HCT116 (cell line): ENCODE measurements at regions not wholly inside any gene's neighbourhood (a gene's known extent, or its start where the extent isn't known, plus 50 kb on each side); places are given as distances from the start of the nearest gene placed in this dataset.

ENCODE experiments used
- ATAC-seq: fragments of 200-7000 bp; cut with Tn5 transposase; 2 replicates; pipeline ENCODE4 v1.9.1; 2020; ENCODE audit warnings: mild to moderate bottlenecking, moderate library complexity
- BruUV-seq: library from RNA; stranded (reverse); fragments of 400-500 nt; replicated peaks from 2 replicates; lab custom pipeline; 2021; lab: Mats Ljungman, UMichigan
- CTCF ChIA-PET: fragments of 300-600 bp; sonication (Branson Sonifier 250); formaldehyde crosslinking; loops from one replicate; lab custom pipeline; 2021; ENCODE audit warnings: antibody characterized with exemption; lab: Charles Lee
- POLR2A ChIA-PET: fragments of 300-600, 350-600 bp; sonication (Branson Sonifier 250); formaldehyde crosslinking; loops from one replicate; lab custom pipeline; 2021; ENCODE audit warnings: antibody characterized with exemption; lab: Charles Lee
- RAD21 ChIA-PET, 2 experiments: fragments of 300-600 bp; sonication (Branson Sonifier 250); formaldehyde crosslinking; loops; one replicate each; lab custom pipeline; 2023; ENCODE audit warnings: low total read pairs in 2 of 2; ENCODE audit not compliant: uncharacterized antibody in 2 of 2, unreplicated experiment in 2 of 2, low non-redundant PET in 1 of 2; lab: Charles Lee
- DNase-seq: peaks from one replicate; pipeline ENCODE4 v3.0.0-alpha.2; 2010; ENCODE audit warnings: low read depth, low spot score
- H2AFZ ChIP-seq: fragments of 200-600 bp; shearing (Covaris generic), sonication (generic); 2 replicates; pipeline ENCODE4 v1.6.1; 2017; ENCODE audit warnings: low read depth, mixed run types, mixed read lengths, antibody characterized with exemption, low read length; ENCODE audit not compliant: poor library complexity, severe bottlenecking
- H3K27ac ChIP-seq: 2 replicates; pipeline ENCODE4 v1.5.1; 2012; ENCODE audit warnings: low read depth, low read length
- H3K27me3 ChIP-seq: fragments of 200-600 bp; sonication (generic); 2 replicates; pipeline ENCODE4 v1.6.1; 2016; ENCODE audit warnings: mixed run types, low read length, mixed read lengths; ENCODE audit not compliant: insufficient read depth
- H3K36me3 ChIP-seq, 2 experiments: fragments of 200-500 bp in 1 of 2; fragments of 200-600 bp in 1 of 2; sonication (Bioruptor generic) in 1 of 2; sonication (generic) in 1 of 2; 2 replicates each; pipeline versions ENCODE4 v1.5.1 to v1.6.1; 2014 to 2016; ENCODE audit warnings: low read length in 2 of 2, inconsistent platforms in 1 of 2, mixed read lengths in 1 of 2, mixed run types in 1 of 2; ENCODE audit not compliant: insufficient read depth in 2 of 2, control insufficient read depth in 1 of 2
- H3K4me1 ChIP-seq, 2 experiments: fragments of 200-600 bp in 1 of 2; sonication (generic) in 1 of 2; 2 replicates each; pipeline versions ENCODE4 v1.5.1 to v1.6.1; 2012 to 2017; ENCODE audit warnings: low read length in 2 of 2, inconsistent platforms in 1 of 2, mild to moderate bottlenecking in 1 of 2, mixed read lengths in 1 of 2, mixed run types in 1 of 2, moderate library complexity in 1 of 2; ENCODE audit not compliant: insufficient read depth in 2 of 2, control insufficient read depth in 1 of 2
- H3K4me2 ChIP-seq: fragments of 200-600 bp; sonication (generic); 2 replicates; pipeline ENCODE4 v1.6.1; 2017; ENCODE audit warnings: mixed run types, low read length, mixed read lengths
- H3K4me3 ChIP-seq, 2 experiments: fragments of 200-600 bp in 1 of 2; sonication (generic) in 1 of 2; replicated peaks in 1 of 2; 2 replicates each; pipeline ENCODE4 v1.5.1; 2011 to 2016; ENCODE audit warnings: low read length in 2 of 2, control low read depth in 1 of 2, low read depth in 1 of 2, mild to moderate bottlenecking in 1 of 2, mixed read lengths in 1 of 2, mixed run types in 1 of 2
- H3K79me2 ChIP-seq: fragments of 200-600 bp; sonication (generic); 2 replicates; pipeline ENCODE4 v1.6.1; 2017; ENCODE audit warnings: mild to moderate bottlenecking, mixed run types, low read length, moderate library complexity, mixed read lengths; ENCODE audit not compliant: insufficient read depth
- H3K9ac ChIP-seq: fragments of 200-600 bp; sonication (generic); 2 replicates; pipeline ENCODE4 v1.6.1; 2016; ENCODE audit warnings: low read length, mixed read lengths
- H3K9me2 ChIP-seq: fragments of 200-600 bp; sonication (generic), shearing (Covaris generic); 2 replicates; pipeline ENCODE4 v1.6.1; 2017; ENCODE audit warnings: mixed run types, mild to moderate bottlenecking, moderate library complexity; ENCODE audit not compliant: insufficient read depth
- H3K9me3 ChIP-seq, 2 experiments: fragments of 200-500 bp in 1 of 2; fragments of 200-600 bp in 1 of 2; sonication (Bioruptor generic) in 1 of 2; sonication (generic) in 1 of 2; 2 replicates each; pipeline ENCODE4 v1.6.1; 2014 to 2017; ENCODE audit warnings: low read length in 2 of 2, mixed read lengths in 2 of 2, inconsistent platforms in 1 of 2, low read depth in 1 of 2, mild to moderate bottlenecking in 1 of 2, mixed run types in 1 of 2, moderate library complexity in 1 of 2; ENCODE audit not compliant: control insufficient read depth in 1 of 2, insufficient read depth in 1 of 2
- H4K20me1 ChIP-seq: fragments of 200-600 bp; sonication (generic), shearing (Covaris generic); 2 replicates; pipeline ENCODE4 v1.6.1; 2017; ENCODE audit warnings: mixed run types, mild to moderate bottlenecking, moderate library complexity; ENCODE audit not compliant: insufficient read depth
- ATF3 ChIP-seq: IDR thresholded peaks from 2 replicates; pipeline ENCODE4 v1.6.1; 2012
- CEBPB ChIP-seq: IDR thresholded peaks from 2 replicates; pipeline ENCODE4 v1.6.1; 2012; ENCODE audit warnings: low read depth
- ELF1 ChIP-seq: IDR thresholded peaks from 2 replicates; pipeline ENCODE4 v1.6.1; 2012; ENCODE audit warnings: low read depth, borderline replicate concordance
- EZH2 ChIP-seq: fragments of 200-600 bp; sonication (generic); IDR thresholded peaks from 2 replicates; pipeline ENCODE4 v1.6.1; 2017; ENCODE audit warnings: antibody characterized with exemption, mixed run types
- EZH2phosphoT487 ChIP-seq: fragments of 200-600 bp; IDR thresholded peaks from 2 replicates; pipeline ENCODE4 v1.6.1; 2018; ENCODE audit warnings: antibody characterized with exemption, borderline replicate concordance
- FOSL1 ChIP-seq: IDR thresholded peaks from 2 replicates; pipeline ENCODE4 v1.6.1; 2012; ENCODE audit warnings: low read depth
- JUND ChIP-seq: IDR thresholded peaks from 2 replicates; pipeline ENCODE4 v1.6.1; 2012
- SIN3A ChIP-seq: IDR thresholded peaks from 2 replicates; pipeline ENCODE4 v1.6.1; 2012; ENCODE audit warnings: low read depth
- TCF7L2 ChIP-seq: IDR thresholded peaks from 2 replicates; pipeline ENCODE4 v1.7.0; 2011; ENCODE audit warnings: borderline replicate concordance, inconsistent platforms; ENCODE audit not compliant: insufficient read depth, insufficient read length; ENCODE audit errors: extremely low read depth
- YY1 ChIP-seq: IDR thresholded peaks from 2 replicates; pipeline ENCODE4 v1.6.1; 2011; ENCODE audit warnings: low read length, low read depth, moderate library complexity, mild to moderate bottlenecking; ENCODE audit not compliant: insufficient replicate concordance; ENCODE audit errors: extremely low read depth
- ZBTB33 ChIP-seq: IDR thresholded peaks from 2 replicates; pipeline ENCODE4 v1.6.1; 2011; ENCODE audit warnings: mild to moderate bottlenecking, low read length, moderate library complexity; ENCODE audit not compliant: insufficient replicate concordance; ENCODE audit errors: extremely low read depth
- intact Hi-C: fragments of 100-400 bp; cut with micrococcal nuclease; formaldehyde crosslinking; loops from 2 replicates; pipeline ENCODE4 v1.10.0; 2022

- no peaks in the 10 kb centered on the region for H3K79me2 ChIP-seq
- no peak overlapping the region for H2AFZ ChIP-seq
- no peaks in the 10 kb centered on the region for H3K36me3 ChIP-seq
- intact Hi-C loops: no loop called here
- TF ChIP-seq ATF3 (no peak), EZH2 (no peak), CEBPB (no peak), TCF7L2 (no peak), ZBTB33 (no peak), FOSL1 (no peak), JUND (no peak), SIN3A (no peak), EZH2phosphoT487 (no peak), YY1 (no peak), ELF1 (no peak)
- no peaks in the 10 kb centered on the region for H3K9me3 ChIP-seq
- RAD21 ChIA-PET: no interaction called here
- no peaks in the 10 kb centered on the region for H3K4me1 ChIP-seq
- H3K27ac ChIP-seq: no peak overlapping the region
- no peak overlapping the region for H3K9ac ChIP-seq
- no TSS peak for BruUV-seq
- DNase-seq (no peak), ATAC-seq (no peak)
- no peaks in the 10 kb centered on the region for H4K20me1 ChIP-seq
- POLR2A ChIA-PET: no interaction called here
- CTCF ChIA-PET: no interaction called here
- H3K4me2 ChIP-seq: no peak overlapping the region
- H3K4me3 ChIP-seq: no peak overlapping the region
- H3K27me3 ChIP-seq: peaks cover 19% of the 10 kb centered on the region
- no peaks in the 10 kb centered on the region for H3K9me2 ChIP-seq
These were observed 249.1 kb downstream of the MAP2K4 start for GRCh38 chr17:12269751-12270150.
